Fibroblast of skin of back (primary cell): ENCODE measurements at regions not wholly inside any gene's neighbourhood (a gene's known extent, or its start where the extent isn't known, plus 50 kb on each side); places are given as distances from the start of the nearest gene placed in this dataset.
A peak's percentile ranks its signal among the peaks of the same experiment; 100 is the strongest.
"Not testable (repeated sequence)": the region's sequence is repeated elsewhere in the genome, so short reads cannot be mapped to it uniquely, and the experiment has no call there.

Experiments used
- DNase-seq: peaks from one replicate; pipeline ENCODE4 v3.0.0-alpha.2; 2013

GRCh38 chr6:169099411-169100202, 154.0 kb downstream of the THBS2 start:
- DNase-seq: peak; percentile 58

GRCh38 chr6:169098651-169099050, 155.0 kb downstream of the THBS2 start:
- DNase-seq: not testable (repeated sequence)

GRCh38 chr6:169098116-169098515, 155.5 kb downstream of the THBS2 start:
- DNase-seq: peak; percentile 52

- peak; percentile 95 for DNase-seq
These were observed 156.2 kb downstream of the THBS2 start for GRCh38 chr6:169097381-169097959.

GRCh38 chr6:169096388-169096787, 157.3 kb downstream of the THBS2 start:
- no peak for DNase-seq

- no peak for DNase-seq
These were observed 158.5 kb downstream of the THBS2 start for GRCh38 chr6:169095153-169095552.

- DNase-seq: no peak
These were observed 159.1 kb downstream of the THBS2 start for GRCh38 chr6:169094552-169094950.

GRCh38 chr6:169093770-169094551, 159.7 kb downstream of the THBS2 start:
- no peak for DNase-seq

- DNase-seq: no peak
These were observed 160.5 kb downstream of the THBS2 start for GRCh38 chr6:169093066-169093723.

GRCh38 chr6:169092375-169092774, 161.3 kb downstream of the THBS2 start:
- no peak for DNase-seq

- not testable (repeated sequence) for DNase-seq
These were observed 163.0 kb downstream of the THBS2 start for GRCh38 chr6:169090514-169091127.

GRCh38 chr6:169088762-169089161, 164.9 kb downstream of the THBS2 start:
- no peak for DNase-seq

GRCh38 chr6:169087443-169088041, 166.1 kb downstream of the THBS2 start:
- peak; percentile 74 for DNase-seq

GRCh38 chr6:169086616-169087015, 167.0 kb downstream of the THBS2 start:
- not testable (repeated sequence) for DNase-seq

- DNase-seq: no peak
These were observed 167.6 kb downstream of the THBS2 start for GRCh38 chr6:169086020-169086419.

- no peak for DNase-seq
These were observed 168.2 kb downstream of the THBS2 start for GRCh38 chr6:169085466-169085865.

GRCh38 chr6:169084557-169084956, 169.1 kb downstream of the THBS2 start:
- not testable (repeated sequence) for DNase-seq

- no peak for DNase-seq
These were observed 169.6 kb downstream of the THBS2 start for GRCh38 chr6:169084067-169084466.

- DNase-seq: no peak
These were observed 170.2 kb downstream of the THBS2 start for GRCh38 chr6:169083508-169083874.

- DNase-seq: no peak
These were observed 170.7 kb downstream of the THBS2 start for GRCh38 chr6:169082817-169083507.

- no peak for DNase-seq
These were observed 171.6 kb downstream of the THBS2 start for GRCh38 chr6:169082093-169082492.
